AG09319 (cell line): ENCODE measurements at regions not wholly inside any gene's neighbourhood (a gene's known extent, or its start where the extent isn't known, plus 50 kb on each side); places are given as distances from the start of the nearest gene placed in this dataset.

Source experiments
- DNase-seq: peaks from one replicate; pipeline ENCODE4 v3.0.0-alpha.2; 2010; ENCODE audit warnings: low read depth; ENCODE audit errors: extremely low read depth
- TF ChIP-seq, protein P1 (sequence below): IDR thresholded peaks from 2 replicates; pipeline ENCODE4 v1.5.1; 2011; ENCODE audit warnings: low read depth, mild to moderate bottlenecking, inconsistent platforms, low read length, moderate library complexity

- no peak for DNase-seq
- TF ChIP-seq, protein P1, sequence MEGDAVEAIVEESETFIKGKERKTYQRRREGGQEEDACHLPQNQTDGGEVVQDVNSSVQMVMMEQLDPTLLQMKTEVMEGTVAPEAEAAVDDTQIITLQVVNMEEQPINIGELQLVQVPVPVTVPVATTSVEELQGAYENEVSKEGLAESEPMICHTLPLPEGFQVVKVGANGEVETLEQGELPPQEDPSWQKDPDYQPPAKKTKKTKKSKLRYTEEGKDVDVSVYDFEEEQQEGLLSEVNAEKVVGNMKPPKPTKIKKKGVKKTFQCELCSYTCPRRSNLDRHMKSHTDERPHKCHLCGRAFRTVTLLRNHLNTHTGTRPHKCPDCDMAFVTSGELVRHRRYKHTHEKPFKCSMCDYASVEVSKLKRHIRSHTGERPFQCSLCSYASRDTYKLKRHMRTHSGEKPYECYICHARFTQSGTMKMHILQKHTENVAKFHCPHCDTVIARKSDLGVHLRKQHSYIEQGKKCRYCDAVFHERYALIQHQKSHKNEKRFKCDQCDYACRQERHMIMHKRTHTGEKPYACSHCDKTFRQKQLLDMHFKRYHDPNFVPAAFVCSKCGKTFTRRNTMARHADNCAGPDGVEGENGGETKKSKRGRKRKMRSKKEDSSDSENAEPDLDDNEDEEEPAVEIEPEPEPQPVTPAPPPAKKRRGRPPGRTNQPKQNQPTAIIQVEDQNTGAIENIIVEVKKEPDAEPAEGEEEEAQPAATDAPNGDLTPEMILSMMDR: no peak
Observed at GRCh38 chr12:125678589-125678993, 613.4 kb downstream of the AACS start.

- TF ChIP-seq, protein P1: no peak
- DNase-seq: no peak
Observed at GRCh38 chr12:125683748-125684381, 618.6 kb downstream of the AACS start.

DNA sequence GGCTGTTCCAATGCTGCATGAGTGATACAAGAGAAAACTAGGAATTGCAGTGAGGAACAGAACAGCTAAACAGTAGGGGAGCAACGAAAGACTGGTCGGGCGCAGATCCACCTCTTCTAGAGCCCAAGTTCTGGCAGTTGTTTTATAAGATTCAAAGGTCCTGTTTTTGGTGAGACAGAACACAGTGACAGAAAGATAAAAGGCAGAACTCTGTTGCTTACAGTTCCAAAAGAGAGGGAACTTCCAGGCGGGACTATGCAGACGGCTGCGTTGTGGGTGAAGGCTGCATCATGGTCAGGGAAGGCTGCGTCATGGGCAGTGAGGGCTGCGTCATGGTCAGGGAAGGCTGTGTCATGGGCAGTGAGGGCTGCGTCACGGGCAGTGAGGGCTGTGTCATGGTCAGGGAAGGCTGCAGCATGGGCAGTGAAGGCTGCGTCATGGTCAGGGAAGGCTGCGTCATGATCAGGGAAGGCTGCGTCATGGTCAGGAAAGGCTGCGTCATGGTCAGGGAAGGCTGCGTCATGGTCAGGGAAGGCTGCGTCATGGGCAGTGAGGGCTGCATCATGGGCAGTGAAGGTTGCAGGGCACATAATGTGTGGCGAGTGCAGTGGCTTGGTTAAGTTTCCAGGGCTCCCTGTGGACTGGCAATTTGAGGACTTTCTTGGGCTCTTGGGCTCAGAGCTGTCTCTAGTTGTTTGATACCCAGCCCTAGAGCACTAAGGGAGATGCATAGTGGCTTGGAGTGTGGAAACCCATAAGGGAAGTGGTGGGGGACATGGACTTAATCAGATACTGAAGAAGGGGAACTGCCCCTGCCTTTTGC is 619.9 kb downstream of the AACS start:
- DNase-seq: no peak
- TF ChIP-seq, protein P1: no peak

GRCh38 chr12:125685915-125686314 is 620.7 kb downstream of the AACS start:
- TF ChIP-seq, protein P1: no peak
- DNase-seq: no peak

- no peak for DNase-seq
- TF ChIP-seq, protein P1: no peak
Observed at GRCh38 chr12:125687403-125687802, 622.2 kb downstream of the AACS start.

DNA sequence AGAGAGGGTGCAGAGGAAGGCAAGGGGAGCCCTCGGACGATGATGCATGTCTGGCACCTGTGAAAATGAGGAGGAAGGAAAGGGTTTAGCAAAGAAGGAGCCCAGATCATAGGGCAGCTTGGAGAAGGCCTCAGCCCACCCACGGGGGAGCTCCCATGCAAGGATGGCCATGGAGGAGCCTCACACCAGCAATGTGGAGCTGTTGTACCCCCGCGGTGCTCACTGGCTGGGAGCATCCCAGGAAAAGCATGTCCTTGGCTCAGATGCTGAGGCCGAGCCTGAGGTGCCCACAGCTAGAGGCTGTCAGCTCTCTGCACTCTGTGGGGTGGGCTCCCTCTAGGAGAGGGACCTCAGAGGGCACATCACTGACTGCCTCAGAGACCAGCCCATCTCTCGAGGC is 622.6 kb downstream of the AACS start:
- TF ChIP-seq, protein P1: no peak
- no peak for DNase-seq

DNA sequence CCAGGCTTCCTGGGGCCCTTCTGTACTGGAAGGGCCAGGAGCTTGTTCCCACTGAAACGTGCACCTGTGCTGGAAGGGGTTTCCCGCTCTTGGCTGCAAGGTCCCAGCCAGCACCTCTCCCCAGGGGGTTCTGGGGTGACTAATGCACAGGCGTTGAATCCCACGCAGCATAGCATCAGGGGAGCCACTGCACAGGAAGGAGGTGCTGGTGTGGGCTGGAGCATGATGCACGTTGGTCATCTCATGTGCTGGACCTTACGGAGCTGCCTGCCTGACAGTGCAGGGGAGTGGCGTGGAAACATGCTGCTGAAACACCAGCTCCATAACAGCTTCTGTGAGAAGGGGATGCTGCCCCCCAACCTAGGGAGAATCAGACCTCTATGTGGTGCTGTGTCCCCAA is 623.0 kb downstream of the AACS start:
- no peak for DNase-seq
- TF ChIP-seq, protein P1: no peak
